ENCODE measurements at regions not wholly inside any gene's neighbourhood (a gene's known extent, or its start where the extent isn't known, plus 50 kb on each side); places are given as distances from the start of the nearest gene placed in this dataset.
"Not testable (repeated sequence)": the region's sequence is repeated elsewhere in the genome, so short reads cannot be mapped to it uniquely, and the experiment has no call there.

GRCh38 chr5:136579238-136579637 lies 213.9 kb upstream of the TRPC7 start:
- intact Hi-C loops (cut with DNase I): no loop called here

GRCh38 chr5:136569875-136570274 lies 204.5 kb upstream of the TRPC7 start:
- H3K4me3 ChIP-seq; H3K27ac ChIP-seq; H3K9me3 ChIP-seq (replicated peaks in 1 of 3); intact Hi-C loops (cut with DNase I); H3K36me3 ChIP-seq (replicated peaks in 1 of 2); DNase-seq; H3K27me3 ChIP-seq; H3K4me1 ChIP-seq (replicated peaks in 1 of 2): not testable (repeated sequence)

More at GRCh38 chr5:136579238-136579637, 213.9 kb upstream of the TRPC7 start:
- no peak overlapping the region for H3K27ac ChIP-seq
- DNase-seq: no peak
- 61 to 74% (median 68%) methylated on average over 3 of the region's 3 CpGs for WGBS, 4 donors
- no peaks in the 10 kb centered on the region for H3K4me1 ChIP-seq (replicated peaks in 1 of 2)
- no peak for TF ChIP-seq CTCF (IDR thresholded peaks at IDR 0.05)
- no peak for TF ChIP-seq POLR2A (IDR thresholded peaks at IDR 0.05)
- H3K27me3 ChIP-seq: no peaks in the 10 kb centered on the region
- no peaks in the 10 kb centered on the region for H3K36me3 ChIP-seq (replicated peaks in 1 of 2)
- H3K9me3 ChIP-seq (replicated peaks in 1 of 3): no peaks in the 10 kb centered on the region
- H3K4me3 ChIP-seq: no peak overlapping the region

- H3K36me3 ChIP-seq (replicated peaks in 1 of 2); H3K4me3 ChIP-seq; H3K4me1 ChIP-seq (replicated peaks in 1 of 2); intact Hi-C loops (cut with DNase I); H3K27ac ChIP-seq; DNase-seq; H3K9me3 ChIP-seq (replicated peaks in 1 of 3); H3K27me3 ChIP-seq: not testable (repeated sequence)
- 48 to 76% (median 64%) methylated on average over 3 of the region's 3 CpGs for WGBS, 4 donors
These were observed 200.1 kb upstream of the TRPC7 start for GRCh38 chr5:136565457-136565856.

GRCh38 chr5:136565050-136565449 lies 199.7 kb upstream of the TRPC7 start:
- intact Hi-C loops (cut with DNase I); H3K27ac ChIP-seq; H3K9me3 ChIP-seq (replicated peaks in 1 of 3); H3K4me3 ChIP-seq; H3K4me1 ChIP-seq (replicated peaks in 1 of 2); DNase-seq; H3K27me3 ChIP-seq; H3K36me3 ChIP-seq (replicated peaks in 1 of 2): not testable (repeated sequence)
- 67 to 85% (median 79%) methylated on average over 1 of the region's 1 CpG for WGBS, 4 donors

DNA sequence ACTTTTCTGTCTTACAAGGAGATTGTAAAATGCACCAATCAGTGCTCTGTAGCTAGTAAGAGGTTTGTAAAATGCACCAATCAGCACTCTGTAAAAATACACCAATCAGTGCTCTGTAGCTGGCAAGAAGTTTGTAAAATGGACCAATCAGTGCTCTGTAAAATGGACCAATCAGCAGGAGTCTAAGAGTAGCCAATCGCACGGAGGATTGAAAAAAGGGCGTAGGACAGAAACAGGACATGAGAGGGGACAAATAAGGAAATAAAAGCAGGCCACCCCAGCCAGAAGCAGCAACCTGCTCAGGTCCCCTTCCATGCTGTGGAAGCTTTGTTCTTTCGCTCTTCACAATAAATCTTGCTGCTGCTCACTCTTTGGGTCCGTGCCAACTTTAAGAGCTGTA lies 199.1 kb upstream of the TRPC7 start:
- H3K4me3 ChIP-seq; H3K36me3 ChIP-seq (replicated peaks in 1 of 2); DNase-seq; intact Hi-C loops (cut with DNase I); H3K27ac ChIP-seq; H3K27me3 ChIP-seq; H3K4me1 ChIP-seq (replicated peaks in 1 of 2); H3K9me3 ChIP-seq (replicated peaks in 1 of 3): not testable (repeated sequence)
- WGBS, 4 donors: 73 to 81% (median 76%) methylated on average over 5 of the region's 5 CpGs

DNA sequence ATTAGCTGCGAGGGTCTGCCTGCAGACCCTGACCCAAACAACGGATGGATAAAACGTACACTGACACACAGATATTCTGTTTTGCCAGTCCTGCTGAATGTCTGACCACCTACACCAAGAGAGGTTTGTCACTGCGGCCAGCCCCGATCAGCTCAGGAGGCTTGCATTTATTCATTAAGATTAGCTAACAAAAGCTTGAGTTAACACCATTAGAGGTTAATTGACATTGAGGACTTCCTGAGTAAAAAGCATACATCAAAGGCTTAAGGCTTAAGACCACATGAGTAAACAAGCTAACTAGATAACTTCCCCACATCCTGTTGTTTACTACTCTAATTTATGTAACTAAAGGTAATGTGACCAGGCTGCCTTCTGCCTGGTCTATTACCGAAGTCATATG lies 198.1 kb upstream of the TRPC7 start:
- DNase-seq: no peak
- TF ChIP-seq POLR2A (IDR thresholded peaks at IDR 0.05) (no peak), CTCF (IDR thresholded peaks at IDR 0.05) (no peak)
- intact Hi-C loops (cut with DNase I): no loop called here
- Histone ChIP-seq H3K4me1 (replicated peaks in 1 of 2) (no peaks in the 10 kb centered on the region), H3K27me3 (no peaks in the 10 kb centered on the region), H3K27ac (no peak overlapping the region), H3K4me3 (no peak overlapping the region), H3K36me3 (replicated peaks in 1 of 2) (no peaks in the 10 kb centered on the region), H3K9me3 (replicated peaks in 1 of 3) (no peaks in the 10 kb centered on the region)
- 62 to 80% (median 70%) methylated on average over 6 of the region's 6 CpGs for WGBS, 4 donors
